ENCODE measurements at regions not wholly inside any gene's neighbourhood (a gene's known extent, or its start where the extent isn't known, plus 50 kb on each side); places are given as distances from the start of the nearest gene placed in this dataset.

- no peaks in the 10 kb centered on the region for H3K9me3 ChIP-seq
- WGBS, 2 donors, result 40 to 62% methylated on average over 3 of the region's 3 CpGs
- intact Hi-C loops (cut with DNase I), result no loop called here
- no peaks in the 10 kb centered on the region for H3K4me1 ChIP-seq
- no peak for TF ChIP-seq CTCF (IDR thresholded peaks at IDR 0.05)
- TF ChIP-seq POLR2A (IDR thresholded peaks at IDR 0.05), result no peak
- no peaks in the 10 kb centered on the region for H3K36me3 ChIP-seq (replicated peaks in 1 of 2; ENCODE audit: insufficient read depth in 1 of 2, low read depth in 2 of 2)
- H3K27ac ChIP-seq, result no peak overlapping the region
- H3K27me3 ChIP-seq, result no peaks in the 10 kb centered on the region
- ATAC-seq (no peak), DNase-seq (no peak)
- H3K4me3 ChIP-seq, result no peak overlapping the region
Observed at GRCh38 chr3:153338487-153338886, 176.5 kb downstream of the RAP2B start.

- no peak overlapping the region for H3K27ac ChIP-seq
- H3K4me3 ChIP-seq, result no peak overlapping the region
- no peaks in the 10 kb centered on the region for H3K27me3 ChIP-seq
- no peaks in the 10 kb centered on the region for H3K9me3 ChIP-seq
- DNase-seq, result no peak
- TF ChIP-seq POLR2A (IDR thresholded peaks at IDR 0.05) (no peak), CTCF (IDR thresholded peaks at IDR 0.05) (no peak)
- no peaks in the 10 kb centered on the region for H3K4me1 ChIP-seq
- no peaks in the 10 kb centered on the region for H3K36me3 ChIP-seq (replicated peaks in 1 of 2; ENCODE audit: insufficient read depth in 1 of 2, low read depth in 2 of 2)
- no peak for ATAC-seq
- intact Hi-C loops (cut with DNase I), result no loop called here
Observed at GRCh38 chr3:153339065-153339464, 177.0 kb downstream of the RAP2B start.

GRCh38 chr3:153343988-153344782 is 182.2 kb downstream of the RAP2B start:
- DNase-seq, result no peak
- Histone ChIP-seq H3K27me3 (no peaks in the 10 kb centered on the region), H3K36me3 (replicated peaks in 1 of 2; ENCODE audit: insufficient read depth in 1 of 2, low read depth in 2 of 2) (no peaks in the 10 kb centered on the region), H3K27ac (no peak overlapping the region), H3K4me3 (no peak overlapping the region), H3K9me3 (no peaks in the 10 kb centered on the region), H3K4me1 (no peaks in the 10 kb centered on the region)
- no peak for ATAC-seq
- intact Hi-C loops (cut with DNase I), result no loop called here
- TF ChIP-seq CTCF (IDR thresholded peaks at IDR 0.05) (no peak), POLR2A (IDR thresholded peaks at IDR 0.05) (no peak)
- 36 to 44% methylated on average over 3 of the region's 3 CpGs for WGBS, 2 donors

GRCh38 chr3:153348457-153349107 is 186.6 kb downstream of the RAP2B start:
- WGBS, 2 donors, result 41 to 55% methylated on average over 2 of the region's 2 CpGs
- TF ChIP-seq POLR2A (IDR thresholded peaks at IDR 0.05) (no peak), CTCF (IDR thresholded peaks at IDR 0.05) (no peak)
- no peaks in the 10 kb centered on the region for H3K4me1 ChIP-seq

More at GRCh38 chr3:153348457-153349107, 186.6 kb downstream of the RAP2B start:
- ATAC-seq (no peak), DNase-seq (no peak)
- no peak overlapping the region for H3K27ac ChIP-seq
- H3K36me3 ChIP-seq (replicated peaks in 1 of 2; ENCODE audit: insufficient read depth in 1 of 2, low read depth in 2 of 2), result no peaks in the 10 kb centered on the region
- no peaks in the 10 kb centered on the region for H3K9me3 ChIP-seq
- no peak overlapping the region for H3K4me3 ChIP-seq
- H3K27me3 ChIP-seq, result peaks cover 0 to 3% of the 10 kb centered on the region in 2 donors
- intact Hi-C loops (cut with DNase I), result no loop called here

Measured in body of pancreas (tissue), 4 donors.